ENCODE measurements at regions not wholly inside any gene's neighbourhood (a gene's known extent, or its start where the extent isn't known, plus 50 kb on each side); places are given as distances from the start of the nearest gene placed in this dataset.

DNA sequence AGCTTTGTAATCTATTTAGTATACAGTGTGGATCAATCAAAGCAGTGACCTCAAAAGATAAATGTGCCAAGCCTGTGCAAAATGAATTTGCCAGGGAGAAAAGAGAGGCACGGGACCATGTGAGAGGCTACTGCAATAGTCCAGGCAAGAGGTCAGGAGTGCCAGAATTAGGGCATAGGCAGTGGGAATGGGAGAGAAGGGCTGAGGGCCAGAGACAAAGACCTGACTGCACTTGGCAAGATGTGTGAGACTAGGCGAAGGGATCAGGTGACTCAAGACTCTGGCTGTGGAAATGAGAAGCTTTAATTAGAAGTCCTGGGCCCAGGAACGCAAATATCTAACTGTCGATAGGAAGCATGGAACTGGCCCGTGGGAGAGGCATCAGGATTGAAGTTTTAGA, 168.1 kb downstream of the DHX15 start:
- TF ChIP-seq POLR2A (IDR thresholded peaks at IDR 0.05; ENCODE audit: low read depth, low read length), result no peak
- TF ChIP-seq TAF1 (IDR thresholded peaks at IDR 0.05; ENCODE audit: borderline replicate concordance, low read depth, low read length), result no peak
- no peak for TF ChIP-seq POLR2AphosphoS5 (IDR thresholded peaks at IDR 0.05; ENCODE audit: low read depth, low read length)
- no peak for FAIRE-seq
- DNase-seq (ENCODE audit: insufficient read length), result no peak

DNA sequence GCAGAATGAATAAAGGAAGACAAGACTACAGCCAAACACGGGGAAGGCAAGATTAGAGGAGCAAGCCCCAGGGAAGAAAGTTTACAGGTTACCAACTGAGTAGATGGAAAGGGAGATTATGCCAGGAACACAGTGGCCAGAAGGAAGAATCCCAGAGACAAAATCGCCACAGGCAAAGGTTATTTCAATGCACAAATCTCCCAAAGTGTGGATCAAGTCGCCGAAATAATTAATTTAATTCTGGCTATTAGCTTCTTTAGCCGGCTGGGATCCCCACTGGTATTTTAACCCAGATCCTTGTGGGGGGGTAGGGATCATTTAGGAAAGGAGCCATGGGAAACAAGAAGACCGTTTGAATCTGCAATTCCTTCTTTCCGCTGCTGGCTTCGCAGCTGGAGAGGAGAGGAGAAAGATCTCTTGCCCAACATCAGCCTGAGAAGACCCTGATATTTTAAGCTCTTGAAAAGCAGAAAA, 171.0 kb downstream of the DHX15 start:
- no peak for FAIRE-seq
- TF ChIP-seq TAF1 (IDR thresholded peaks at IDR 0.05; ENCODE audit: borderline replicate concordance, low read depth, low read length) (no peak), POLR2A (IDR thresholded peaks at IDR 0.05; ENCODE audit: low read depth, low read length) (no peak), POLR2AphosphoS5 (IDR thresholded peaks at IDR 0.05; ENCODE audit: low read depth, low read length) (no peak)
- no peak for DNase-seq (ENCODE audit: insufficient read length)

DNA sequence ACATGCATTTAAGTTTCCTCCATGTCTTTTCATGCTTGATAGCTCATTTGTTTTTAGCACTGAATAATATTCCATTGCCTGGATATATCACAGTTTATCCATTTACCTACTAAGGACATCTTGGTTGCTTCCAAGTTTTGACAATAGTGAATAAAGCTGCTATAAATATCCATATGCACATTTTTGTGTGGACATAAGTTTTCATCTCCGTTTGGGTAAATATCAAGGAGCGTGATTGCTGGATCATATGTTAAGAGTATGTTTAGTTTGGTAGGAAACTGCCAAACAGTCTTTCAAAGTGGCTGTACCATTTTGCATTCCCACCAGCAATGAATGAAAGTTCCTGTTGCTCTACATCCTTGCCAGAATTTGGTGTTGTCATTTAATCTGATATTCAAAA, 172.5 kb downstream of the DHX15 start:
- no peak for TF ChIP-seq TAF1 (IDR thresholded peaks at IDR 0.05; ENCODE audit: borderline replicate concordance, low read depth, low read length)
- TF ChIP-seq POLR2AphosphoS5 (IDR thresholded peaks at IDR 0.05; ENCODE audit: low read depth, low read length), result no peak
- TF ChIP-seq POLR2A (IDR thresholded peaks at IDR 0.05; ENCODE audit: low read depth, low read length), result no peak
- DNase-seq (ENCODE audit: insufficient read length), result no peak

DNA sequence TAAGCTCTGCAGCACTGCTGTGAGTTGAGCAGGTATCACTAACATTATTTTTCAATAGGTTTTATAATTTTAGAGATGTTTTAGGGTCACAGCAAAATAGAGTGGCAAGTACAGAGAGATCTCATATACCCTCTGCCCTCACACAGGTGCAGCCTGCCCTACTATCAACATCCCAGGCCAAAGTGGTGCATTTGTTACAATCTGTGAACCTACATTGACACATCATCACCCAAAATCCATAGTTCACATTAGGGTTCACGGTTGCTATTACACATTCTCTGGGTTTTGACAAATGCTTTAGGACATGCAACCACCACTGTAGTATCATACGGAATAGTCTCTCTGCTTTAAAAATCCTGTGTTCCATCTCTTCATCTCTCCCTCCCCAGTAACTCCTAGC, 173.1 kb downstream of the DHX15 start:
- no peak for TF ChIP-seq POLR2A (IDR thresholded peaks at IDR 0.05; ENCODE audit: low read depth, low read length)
- TF ChIP-seq POLR2AphosphoS5 (IDR thresholded peaks at IDR 0.05; ENCODE audit: low read depth, low read length), result no peak
- TF ChIP-seq TAF1 (IDR thresholded peaks at IDR 0.05; ENCODE audit: borderline replicate concordance, low read depth, low read length), result no peak
- FAIRE-seq, result no peak
- DNase-seq (ENCODE audit: insufficient read length), result no peak

More for the DNA sequence above, 172.5 kb downstream of the DHX15 start:
- no peak for FAIRE-seq

DNA sequence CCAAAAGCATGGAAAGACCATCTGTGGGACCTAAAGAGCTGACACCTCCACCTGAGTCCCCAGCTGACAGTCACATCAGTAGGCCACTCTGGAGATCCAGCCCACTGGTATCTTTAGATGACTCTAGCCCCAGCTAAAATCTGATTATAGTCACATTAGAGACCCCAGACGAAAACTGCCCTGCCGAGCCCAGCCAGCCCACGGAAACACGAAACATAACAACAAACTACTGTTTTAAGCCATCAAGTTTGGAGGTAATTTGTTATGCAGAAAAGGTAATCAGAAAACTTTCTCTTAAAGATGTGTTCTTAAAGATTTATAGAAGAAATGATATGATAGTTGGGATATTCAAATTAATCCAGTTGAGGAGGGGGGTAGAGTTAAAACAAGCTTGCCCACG, 175.7 kb downstream of the DHX15 start:
- TF ChIP-seq TAF1 (IDR thresholded peaks at IDR 0.05; ENCODE audit: borderline replicate concordance, low read depth, low read length), result no peak
- no peak for TF ChIP-seq POLR2AphosphoS5 (IDR thresholded peaks at IDR 0.05; ENCODE audit: low read depth, low read length)
- TF ChIP-seq POLR2A (IDR thresholded peaks at IDR 0.05; ENCODE audit: low read depth, low read length), result no peak
- DNase-seq (ENCODE audit: insufficient read length) (no peak), FAIRE-seq (no peak)

DNA sequence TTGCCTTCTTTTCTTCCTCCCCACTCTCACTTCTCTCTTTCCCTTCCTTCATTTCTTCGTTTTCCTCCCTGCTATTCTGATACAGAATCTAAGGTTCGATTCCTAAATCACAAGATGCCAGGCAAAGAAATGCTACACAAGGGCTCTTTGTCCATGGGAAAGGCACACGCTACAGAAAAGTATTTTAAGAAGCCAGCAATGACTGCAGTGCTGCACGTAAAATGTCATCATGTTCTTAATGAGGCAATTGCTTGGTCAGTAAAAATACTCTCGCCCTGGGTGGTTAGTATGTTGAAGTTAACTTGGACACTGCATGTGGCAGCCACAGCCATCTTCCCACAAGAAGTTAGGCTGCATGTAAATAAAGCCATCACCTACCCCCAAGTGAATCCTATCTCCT, 178.4 kb downstream of the DHX15 start:
- DNase-seq (ENCODE audit: insufficient read length) (no peak), FAIRE-seq (no peak)
- TF ChIP-seq TAF1 (IDR thresholded peaks at IDR 0.05; ENCODE audit: borderline replicate concordance, low read depth, low read length) (no peak), POLR2A (IDR thresholded peaks at IDR 0.05; ENCODE audit: low read depth, low read length) (no peak), POLR2AphosphoS5 (IDR thresholded peaks at IDR 0.05; ENCODE audit: low read depth, low read length) (no peak)

DNA sequence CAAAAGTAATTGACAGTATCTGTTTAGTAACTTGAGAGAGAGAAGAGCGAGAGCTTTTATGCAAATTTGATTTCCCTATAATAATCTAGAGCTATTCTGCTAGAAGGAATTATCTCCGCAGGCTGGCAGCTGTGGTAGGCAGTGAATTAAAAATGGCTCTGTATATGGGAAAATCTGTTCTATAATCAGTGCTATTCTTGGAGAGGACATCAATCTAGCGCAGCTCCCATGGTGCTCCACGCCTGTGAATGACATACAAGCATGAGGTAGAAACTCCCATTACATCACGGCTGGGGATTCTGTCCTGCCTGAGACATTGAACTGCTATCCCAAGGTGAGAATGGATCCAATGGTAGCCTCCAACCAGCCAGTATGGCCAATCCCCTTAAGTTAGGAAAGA, 179.0 kb downstream of the DHX15 start:
- FAIRE-seq (no peak), DNase-seq (ENCODE audit: insufficient read length) (no peak)
- TF ChIP-seq POLR2A (IDR thresholded peaks at IDR 0.05; ENCODE audit: low read depth, low read length) (no peak), TAF1 (IDR thresholded peaks at IDR 0.05; ENCODE audit: borderline replicate concordance, low read depth, low read length) (no peak), POLR2AphosphoS5 (IDR thresholded peaks at IDR 0.05; ENCODE audit: low read depth, low read length) (no peak)

DNA sequence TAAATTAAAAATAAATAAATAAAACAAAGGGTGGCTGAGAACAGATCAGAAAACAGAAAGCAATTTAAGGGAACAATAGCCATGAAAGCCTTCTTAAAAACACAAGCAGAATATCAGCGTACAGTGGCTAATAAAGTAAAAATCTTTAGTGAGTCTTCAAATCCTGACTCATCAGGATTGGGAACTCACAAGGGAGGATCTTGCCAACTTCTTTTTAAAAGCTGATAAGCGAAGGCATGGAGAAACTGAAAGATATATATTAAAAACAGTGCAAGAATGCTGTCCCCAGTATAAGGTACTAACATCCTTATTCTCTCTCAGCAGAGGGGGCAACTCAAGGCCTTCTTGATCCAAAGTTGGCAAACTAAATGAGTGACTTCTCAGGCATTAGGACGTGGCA, 180.1 kb downstream of the DHX15 start:
- FAIRE-seq (no peak), DNase-seq (ENCODE audit: insufficient read length) (no peak)
- no peak for TF ChIP-seq TAF1 (IDR thresholded peaks at IDR 0.05; ENCODE audit: borderline replicate concordance, low read depth, low read length)
- no peak for TF ChIP-seq POLR2AphosphoS5 (IDR thresholded peaks at IDR 0.05; ENCODE audit: low read depth, low read length)
- TF ChIP-seq POLR2A (IDR thresholded peaks at IDR 0.05; ENCODE audit: low read depth, low read length), result no peak

DNA sequence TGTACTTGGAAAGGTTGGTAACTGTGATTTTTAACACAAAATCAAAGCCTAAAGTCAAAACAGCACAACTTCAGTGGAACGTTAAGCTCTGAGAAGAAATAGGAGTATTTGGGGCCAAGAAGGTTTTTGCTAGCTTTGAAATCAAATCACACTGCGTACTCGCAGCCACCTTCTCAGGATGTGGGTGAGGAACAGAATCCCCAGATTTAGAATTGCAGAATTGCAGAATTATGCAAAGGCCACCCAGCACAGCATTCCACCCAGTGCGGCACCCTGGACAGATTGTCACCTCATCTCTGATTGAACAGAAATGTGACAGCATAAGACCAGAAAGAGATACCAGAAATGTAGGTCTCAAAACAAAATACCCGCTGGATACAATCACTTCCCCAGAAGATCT, 181.1 kb downstream of the DHX15 start:
- no peak for TF ChIP-seq POLR2A (IDR thresholded peaks at IDR 0.05; ENCODE audit: low read depth, low read length)
- FAIRE-seq, result no peak

DNA sequence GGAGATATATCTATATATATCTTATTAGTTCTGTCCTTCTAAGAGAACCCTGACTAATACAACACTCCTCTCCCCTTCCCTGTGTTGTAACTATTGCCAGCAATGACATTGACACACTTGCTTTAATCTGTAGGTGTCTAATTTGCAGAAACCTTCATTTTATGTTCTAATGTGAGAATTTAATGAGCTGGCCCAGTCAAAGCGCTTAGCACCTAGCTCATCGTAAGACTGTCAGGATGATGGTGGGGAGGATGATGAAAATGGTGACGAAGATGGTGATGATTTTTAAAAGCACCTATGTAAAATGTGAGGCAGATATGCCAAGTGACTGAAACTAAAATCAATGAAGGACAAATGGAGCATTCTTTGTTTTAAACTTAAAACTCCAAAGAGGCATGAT, 183.8 kb downstream of the DHX15 start:
- no peak for FAIRE-seq
- TF ChIP-seq POLR2AphosphoS5 (IDR thresholded peaks at IDR 0.05; ENCODE audit: low read depth, low read length), result no peak
- no peak for DNase-seq (ENCODE audit: insufficient read length)

More for the DNA sequence above, 181.1 kb downstream of the DHX15 start:
- no peak for DNase-seq (ENCODE audit: insufficient read length)

DNA sequence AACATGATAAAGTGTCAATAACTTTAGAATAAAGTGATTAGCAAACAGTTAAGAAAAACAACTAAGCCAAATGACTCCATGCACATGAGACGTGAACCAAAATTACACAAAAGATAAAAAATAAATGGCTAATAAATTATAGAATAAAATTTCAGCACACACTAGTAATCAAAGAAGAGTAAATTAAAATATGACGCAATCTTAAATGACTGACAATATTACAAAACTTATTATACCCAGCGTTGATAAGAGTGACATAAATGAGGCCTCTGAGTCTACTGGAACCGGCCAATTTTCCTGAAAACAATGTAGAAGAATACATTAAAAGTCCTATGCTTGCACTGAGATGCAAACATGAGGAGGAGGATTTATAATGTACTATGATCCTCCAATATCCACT, 187.4 kb downstream of the DHX15 start:
- TF ChIP-seq TAF1 (IDR thresholded peaks at IDR 0.05; ENCODE audit: borderline replicate concordance, low read depth, low read length) (no peak), POLR2A (IDR thresholded peaks at IDR 0.05; ENCODE audit: low read depth, low read length) (no peak), POLR2AphosphoS5 (IDR thresholded peaks at IDR 0.05; ENCODE audit: low read depth, low read length) (no peak)
- FAIRE-seq, result no peak

DNA sequence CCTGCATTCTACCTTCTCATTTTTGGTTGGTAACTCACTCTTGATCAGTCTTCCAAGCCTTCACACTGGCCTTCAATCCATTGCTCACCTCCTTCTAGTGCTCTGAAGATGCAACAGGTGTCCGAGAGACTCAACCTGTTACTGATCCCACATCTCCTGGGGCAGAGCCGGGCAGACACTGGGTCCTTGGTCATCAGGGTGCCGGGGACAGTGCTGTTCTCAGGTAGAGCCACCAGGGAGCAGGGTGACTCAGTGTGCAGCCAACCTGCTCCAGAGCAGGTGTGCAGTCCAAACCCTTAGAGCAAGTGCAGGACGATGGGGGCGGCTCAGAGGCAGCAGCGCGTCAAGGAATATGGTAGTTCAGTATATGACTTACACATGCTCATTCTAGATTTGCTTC, 188.4 kb downstream of the DHX15 start:
- DNase-seq (ENCODE audit: insufficient read length), result no peak
- TF ChIP-seq POLR2A (IDR thresholded peaks at IDR 0.05; ENCODE audit: low read depth, low read length) (no peak), TAF1 (IDR thresholded peaks at IDR 0.05; ENCODE audit: borderline replicate concordance, low read depth, low read length) (no peak), POLR2AphosphoS5 (IDR thresholded peaks at IDR 0.05; ENCODE audit: low read depth, low read length) (no peak)
- no peak for FAIRE-seq

More for the DNA sequence above, 187.4 kb downstream of the DHX15 start:
- DNase-seq (ENCODE audit: insufficient read length), result no peak

DNA sequence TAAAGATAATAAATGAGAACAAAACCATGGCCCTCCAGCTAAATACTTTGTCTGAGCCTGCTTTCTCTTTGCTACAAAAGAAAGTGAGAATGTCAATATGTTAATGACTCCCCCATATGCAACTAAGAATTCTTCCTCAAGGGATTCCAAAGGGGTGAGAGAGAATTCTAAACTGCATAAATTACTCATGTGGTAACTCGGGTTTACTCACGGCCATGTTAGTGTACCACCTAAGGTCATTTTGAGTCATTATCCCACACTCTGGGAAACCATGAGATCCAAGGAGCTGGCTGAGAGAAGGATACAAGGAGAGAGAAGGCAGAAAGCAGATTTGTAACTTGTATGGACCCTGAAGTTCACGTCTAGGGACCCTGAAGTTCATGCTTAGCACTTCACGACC, 190.3 kb downstream of the DHX15 start:
- TF ChIP-seq POLR2A (IDR thresholded peaks at IDR 0.05; ENCODE audit: low read depth, low read length) (no peak), POLR2AphosphoS5 (IDR thresholded peaks at IDR 0.05; ENCODE audit: low read depth, low read length) (no peak), TAF1 (IDR thresholded peaks at IDR 0.05; ENCODE audit: borderline replicate concordance, low read depth, low read length) (no peak)
- no peak for FAIRE-seq
- DNase-seq (ENCODE audit: insufficient read length), result no peak

All from GM12892 (cell line).